ENCODE measurements at regions not wholly inside any gene's neighbourhood (a gene's known extent, or its start where the extent isn't known, plus 50 kb on each side); places are given as distances from the start of the nearest gene placed in this dataset.

GRCh38 chr5:79868163-79868670, 122.8 kb downstream of the MTX3 start:
- DNase-seq: no peak

- no peak for DNase-seq
These were observed 125.5 kb downstream of the MTX3 start for GRCh38 chr5:79865579-79865978.

GRCh38 chr5:79864364-79864763, 126.7 kb downstream of the MTX3 start:
- no peak for DNase-seq

- DNase-seq: no peak
These were observed 131.5 kb downstream of the MTX3 start for GRCh38 chr5:79859588-79859987.

GRCh38 chr5:79858410-79858723, 132.7 kb downstream of the MTX3 start:
- no peak for DNase-seq

- peak; percentile 58 for DNase-seq
These were observed 133.2 kb downstream of the MTX3 start for GRCh38 chr5:79857714-79858409.

GRCh38 chr5:79856456-79857055, 134.5 kb downstream of the MTX3 start:
- no peak for DNase-seq

GRCh38 chr5:79853676-79854418, 137.2 kb downstream of the MTX3 start:
- DNase-seq: no peak

GRCh38 chr5:79853028-79853427, 138.0 kb downstream of the MTX3 start:
- no peak for DNase-seq

GRCh38 chr5:79851391-79851863, 139.6 kb downstream of the MTX3 start:
- peak; percentile 20 for DNase-seq

- DNase-seq: no peak
These were observed 140.1 kb downstream of the MTX3 start for GRCh38 chr5:79850941-79851340.

- no peak for DNase-seq
These were observed 140.7 kb downstream of the MTX3 start for GRCh38 chr5:79850316-79850822.

- no peak for DNase-seq
These were observed 141.4 kb downstream of the MTX3 start for GRCh38 chr5:79849486-79850315.
